HCT116 (cell line): ENCODE measurements at regions not wholly inside any gene's neighbourhood (a gene's known extent, or its start where the extent isn't known, plus 50 kb on each side); places are given as distances from the start of the nearest gene placed in this dataset.

ENCODE experiments used
- CEBPB ChIP-seq: IDR thresholded peaks from 2 replicates; pipeline ENCODE4 v1.6.1; 2012; ENCODE audit warnings: low read depth
- ELF1 ChIP-seq: IDR thresholded peaks from 2 replicates; pipeline ENCODE4 v1.6.1; 2012; ENCODE audit warnings: low read depth, borderline replicate concordance
- EZH2 ChIP-seq: fragments of 200-600 bp; sonication (generic); IDR thresholded peaks from 2 replicates; pipeline ENCODE4 v1.6.1; 2017; ENCODE audit warnings: antibody characterized with exemption, mixed run types
- POLR2A ChIP-seq: IDR thresholded peaks from 2 replicates; pipeline ENCODE4 v1.7.0; 2011; ENCODE audit warnings: borderline replicate concordance; ENCODE audit not compliant: insufficient read depth, insufficient read length; ENCODE audit errors: extremely low read depth
- POLR2AphosphoS5 ChIP-seq: IDR thresholded peaks from 2 replicates; pipeline ENCODE4 v1.6.1; 2011; ENCODE audit warnings: mild to moderate bottlenecking, low read depth, low read length, moderate library complexity
- RAD21 ChIP-seq: IDR thresholded peaks from 2 replicates; pipeline ENCODE4 v1.6.1; 2012; ENCODE audit warnings: low read depth, mild to moderate bottlenecking
- SP1 ChIP-seq: IDR thresholded peaks from 2 replicates; pipeline ENCODE4 v1.6.1; 2012; ENCODE audit warnings: low read depth
- TCF7L2 ChIP-seq: IDR thresholded peaks from 2 replicates; pipeline ENCODE4 v1.7.0; 2011; ENCODE audit warnings: borderline replicate concordance, inconsistent platforms; ENCODE audit not compliant: insufficient read depth, insufficient read length; ENCODE audit errors: extremely low read depth
- YY1 ChIP-seq: IDR thresholded peaks from 2 replicates; pipeline ENCODE4 v1.6.1; 2011; ENCODE audit warnings: low read length, low read depth, moderate library complexity, mild to moderate bottlenecking; ENCODE audit not compliant: insufficient replicate concordance; ENCODE audit errors: extremely low read depth
- ZFX ChIP-seq: fragments of 450-650 bp; IDR thresholded peaks from 2 replicates; pipeline ENCODE4 v1.6.1; 2017
- ZNF274 ChIP-seq: fragments of 200-500 bp; sonication (Bioruptor generic); IDR thresholded peaks from 2 replicates; pipeline ENCODE4 v1.6.1; 2014; ENCODE audit warnings: mild to moderate bottlenecking, low read depth, low read length, inconsistent platforms
- TF ChIP-seq, protein P1 (sequence below), 3 experiments: fragments of 200-600 bp in 1 of 3; sonication (generic) in 1 of 3; IDR thresholded peaks in 2 of 3; conservative IDR thresholded peaks in 1 of 3; 2 replicates each; pipeline ENCODE4 v1.5.1; 2012 to 2017; ENCODE audit warnings: low read depth in 2 of 3, low read length in 2 of 3, antibody characterized with exemption in 1 of 3, borderline replicate concordance in 1 of 3, control low read depth in 1 of 3, mild to moderate bottlenecking in 1 of 3, mixed read lengths in 1 of 3, mixed run types in 1 of 3, moderate library complexity in 1 of 3; ENCODE audit not compliant: insufficient read depth in 1 of 3
- TF ChIP-seq, protein P2 (sequence below): IDR thresholded peaks from 2 replicates; pipeline ENCODE4 v1.6.1; 2012

DNA sequence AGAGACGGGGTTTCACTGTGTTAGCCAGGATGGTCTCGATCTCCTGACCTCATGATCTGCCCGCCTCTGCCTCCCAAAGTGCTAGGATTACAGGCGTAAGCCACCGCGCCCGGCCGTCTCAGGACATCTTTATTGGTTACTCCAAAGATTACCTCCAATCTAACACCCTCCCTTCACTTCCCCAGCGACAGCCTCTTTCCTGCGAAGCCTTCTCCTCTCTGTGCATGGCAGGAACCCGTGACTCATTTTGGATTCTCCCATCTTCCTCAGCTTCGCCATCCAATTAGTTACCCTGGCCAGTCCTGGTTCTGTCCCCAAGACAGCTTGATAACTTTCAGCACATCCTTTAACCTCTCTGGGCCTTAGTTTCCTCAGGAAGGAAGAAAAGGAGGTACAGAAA lies 51.3 kb upstream of the TOX2 start:
- no peak for TF ChIP-seq ELF1
- TF ChIP-seq EZH2: no peak
- no peak for TF ChIP-seq POLR2A
- TF ChIP-seq, protein P1, sequence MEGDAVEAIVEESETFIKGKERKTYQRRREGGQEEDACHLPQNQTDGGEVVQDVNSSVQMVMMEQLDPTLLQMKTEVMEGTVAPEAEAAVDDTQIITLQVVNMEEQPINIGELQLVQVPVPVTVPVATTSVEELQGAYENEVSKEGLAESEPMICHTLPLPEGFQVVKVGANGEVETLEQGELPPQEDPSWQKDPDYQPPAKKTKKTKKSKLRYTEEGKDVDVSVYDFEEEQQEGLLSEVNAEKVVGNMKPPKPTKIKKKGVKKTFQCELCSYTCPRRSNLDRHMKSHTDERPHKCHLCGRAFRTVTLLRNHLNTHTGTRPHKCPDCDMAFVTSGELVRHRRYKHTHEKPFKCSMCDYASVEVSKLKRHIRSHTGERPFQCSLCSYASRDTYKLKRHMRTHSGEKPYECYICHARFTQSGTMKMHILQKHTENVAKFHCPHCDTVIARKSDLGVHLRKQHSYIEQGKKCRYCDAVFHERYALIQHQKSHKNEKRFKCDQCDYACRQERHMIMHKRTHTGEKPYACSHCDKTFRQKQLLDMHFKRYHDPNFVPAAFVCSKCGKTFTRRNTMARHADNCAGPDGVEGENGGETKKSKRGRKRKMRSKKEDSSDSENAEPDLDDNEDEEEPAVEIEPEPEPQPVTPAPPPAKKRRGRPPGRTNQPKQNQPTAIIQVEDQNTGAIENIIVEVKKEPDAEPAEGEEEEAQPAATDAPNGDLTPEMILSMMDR (IDR thresholded peaks at IDR 0.05 in 2 of 3, conservative IDR thresholded peaks at IDR 0.05 in 1 of 3; ENCODE audit: borderline replicate concordance in 1 of 3, insufficient read depth in 1 of 3, low read depth in 2 of 3, low read length in 2 of 3): no peak
- TF ChIP-seq YY1: no peak
- TF ChIP-seq, protein P2, sequence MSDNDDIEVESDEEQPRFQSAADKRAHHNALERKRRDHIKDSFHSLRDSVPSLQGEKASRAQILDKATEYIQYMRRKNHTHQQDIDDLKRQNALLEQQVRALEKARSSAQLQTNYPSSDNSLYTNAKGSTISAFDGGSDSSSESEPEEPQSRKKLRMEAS: no peak
- no peak for TF ChIP-seq ZNF274
- no peak for TF ChIP-seq ZFX
- TF ChIP-seq SP1: no peak
- no peak for TF ChIP-seq CEBPB
- TF ChIP-seq RAD21: no peak
- TF ChIP-seq TCF7L2: no peak
- no peak for TF ChIP-seq POLR2AphosphoS5
